Posterior vena cava (tissue), 2 donors: ENCODE measurements at regions not wholly inside any gene's neighbourhood (a gene's known extent, or its start where the extent isn't known, plus 50 kb on each side); places are given as distances from the start of the nearest gene placed in this dataset.
"Not testable (repeated sequence)": the region's sequence is repeated elsewhere in the genome, so short reads cannot be mapped to it uniquely, and the experiment has no call there.

Experiments
- DNase-seq: peaks from one replicate; pipeline ENCODE4 v3.0.0-alpha.2; 2020; ENCODE audit warnings: low spot score
- intact Hi-C, 2 donors: fragments of 100-400 bp; cut with DNase I; formaldehyde crosslinking; loops; one replicate each; pipeline versions ENCODE4 v1.14.1 to v1.14.2; 2022 to 2023
- donor health status: DM: yes; HTN: yes; CAD: no.
- donor health status: DM: yes; HTN: yes; CAD: no.

- DNase-seq, intact Hi-C loops: not testable (repeated sequence)
Observed at GRCh38 chr1:114242531-114243210, 89.0 kb upstream of the SYT6 start.

GRCh38 chr1:114238053-114238452 lies 84.4 kb upstream of the SYT6 start:
- intact Hi-C loops = no loop called here
- no peak for DNase-seq

- intact Hi-C loops = no loop called here
- DNase-seq = no peak
Observed at GRCh38 chr1:114236517-114236916, 82.8 kb upstream of the SYT6 start.

GRCh38 chr1:114235960-114236359 lies 82.3 kb upstream of the SYT6 start:
- DNase-seq = no peak
- intact Hi-C loops = no loop called here

- DNase-seq = no peak
- intact Hi-C loops = no loop called here
Observed at GRCh38 chr1:114235281-114235680, 81.6 kb upstream of the SYT6 start.

- intact Hi-C loops = no loop called here
- DNase-seq = no peak
Observed at GRCh38 chr1:114234408-114235124, 80.9 kb upstream of the SYT6 start.

GRCh38 chr1:114232691-114233090 lies 79.0 kb upstream of the SYT6 start:
- DNase-seq = no peak
- intact Hi-C loops = no loop called here

- DNase-seq = no peak
- intact Hi-C loops = no loop called here
Observed at GRCh38 chr1:114231301-114231700, 77.6 kb upstream of the SYT6 start.

GRCh38 chr1:114229368-114229767 lies 75.7 kb upstream of the SYT6 start:
- intact Hi-C loops = no loop called here
- DNase-seq = no peak

- intact Hi-C loops = no loop called here
- no peak for DNase-seq
Observed at GRCh38 chr1:114227059-114227458, 73.4 kb upstream of the SYT6 start.

GRCh38 chr1:114224196-114224907 lies 70.7 kb upstream of the SYT6 start:
- intact Hi-C loops = no loop called here
- no peak for DNase-seq

- intact Hi-C loops = no loop called here
- no peak for DNase-seq
Observed at GRCh38 chr1:114222920-114223319, 69.3 kb upstream of the SYT6 start.

GRCh38 chr1:114219172-114219868 lies 65.7 kb upstream of the SYT6 start:
- intact Hi-C loops = no loop called here
- no peak for DNase-seq

GRCh38 chr1:114218361-114219171 lies 64.9 kb upstream of the SYT6 start:
- intact Hi-C loops = no loop called here
- no peak for DNase-seq

GRCh38 chr1:114216431-114217173 lies 62.9 kb upstream of the SYT6 start:
- intact Hi-C loops = no loop called here
- no peak for DNase-seq

GRCh38 chr1:114215436-114215835 lies 61.8 kb upstream of the SYT6 start:
- DNase-seq = no peak
- intact Hi-C loops = no loop called here

- DNase-seq = no peak
- intact Hi-C loops = no loop called here
Observed at GRCh38 chr1:114214016-114214415, 60.3 kb upstream of the SYT6 start.

GRCh38 chr1:114209971-114210370 lies 56.3 kb upstream of the SYT6 start:
- DNase-seq = no peak
- intact Hi-C loops = no loop called here

- no peak for DNase-seq
- intact Hi-C loops = no loop called here
Observed at GRCh38 chr1:114208714-114209113, 55.0 kb upstream of the SYT6 start.
